ENCODE measurements at regions not wholly inside any gene's neighbourhood (a gene's known extent, or its start where the extent isn't known, plus 50 kb on each side); places are given as distances from the start of the nearest gene placed in this dataset.

DNA sequence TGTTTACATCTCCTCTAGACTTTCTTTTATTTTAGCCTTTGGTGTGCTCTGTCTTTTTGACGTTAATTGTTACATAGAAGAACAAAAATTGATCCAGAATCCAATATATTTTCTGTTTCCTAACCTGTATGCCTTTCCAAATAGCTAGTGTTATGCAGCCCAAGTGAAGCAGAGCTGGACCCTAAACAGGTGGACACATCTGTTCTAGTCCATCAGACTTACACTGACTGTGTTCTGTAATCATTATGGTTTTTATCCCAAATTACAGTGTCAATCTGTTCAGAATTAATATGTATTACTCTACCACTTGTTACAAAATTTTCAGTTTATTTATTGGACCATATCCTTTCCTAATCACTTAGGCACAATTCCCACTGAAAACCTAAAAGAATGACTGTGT, 176.8 kb upstream of the FOXG1 start:
- H2BK5ac ChIP-seq (ENCODE audit: low read length), result no peak overlapping the region
- H2AK5ac ChIP-seq (ENCODE audit: low read depth, low read length), result no peak overlapping the region
- no peak overlapping the region for H3K4ac ChIP-seq (ENCODE audit: low read length)
- DNase-seq (ENCODE audit: low spot score), result no peak
- H3K4me3 ChIP-seq (ENCODE audit: low read length in 2 of 2), result no peak overlapping the region
- H3K4me1 ChIP-seq (ENCODE audit: control insufficient read depth in 2 of 2, insufficient read depth in 1 of 2, low read depth in 1 of 2, low read length in 2 of 2), result no peaks in the 10 kb centered on the region
- no peak overlapping the region for H2BK12ac ChIP-seq (ENCODE audit: low read length)
- no peaks in the 10 kb centered on the region for H3K36me3 ChIP-seq (replicated peaks in 1 of 2; ENCODE audit: control insufficient read depth in 2 of 2, insufficient read depth in 2 of 2, low read length in 2 of 2)
- no peak overlapping the region for H3K23ac ChIP-seq (ENCODE audit: low read depth, low read length, poor library complexity)
- no peak overlapping the region for H3K18ac ChIP-seq (ENCODE audit: low read length)
- H4K91ac ChIP-seq (ENCODE audit: low read depth, low read length, poor library complexity), result no peak overlapping the region
- no peaks in the 10 kb centered on the region for H3K9me3 ChIP-seq (replicated peaks in 1 of 2; ENCODE audit: control insufficient read depth in 2 of 2, insufficient read depth in 1 of 2, low read depth in 1 of 2, low read length in 2 of 2)
- H3K9ac ChIP-seq (ENCODE audit: low read depth, low read length, poor library complexity), result no peak overlapping the region
- no peak overlapping the region for H4K8ac ChIP-seq (ENCODE audit: low read depth, low read length)
- no peaks in the 10 kb centered on the region for H3K79me1 ChIP-seq (ENCODE audit: low read depth, low read length)
- H3K14ac ChIP-seq (ENCODE audit: low read length), result no peak overlapping the region
- H2BK15ac ChIP-seq (ENCODE audit: low read length), result no peak overlapping the region
- H2BK120ac ChIP-seq (ENCODE audit: low read depth, low read length), result no peak overlapping the region
- no peaks in the 10 kb centered on the region for H3K27me3 ChIP-seq (ENCODE audit: control insufficient read depth in 3 of 3, insufficient read depth in 3 of 3, low read depth in 1 of 3, low read length in 3 of 3)
- no CpG with 5 or more reads among the region's 1 CpG for WGBS, 2 donors (ENCODE audit: extremely low coverage in 2 of 2, insufficient read length in 2 of 2, insufficient replicate concordance in 1 of 2)
- H3K27ac ChIP-seq (replicated peaks; ENCODE audit: low read length), result no peak overlapping the region
- H3K4me2 ChIP-seq (ENCODE audit: insufficient read depth, low read length, poor library complexity, severe bottlenecking), result no peak overlapping the region
- no peak overlapping the region for H2AFZ ChIP-seq (ENCODE audit: low read length)

- Histone ChIP-seq H2AFZ (ENCODE audit: low read length) (no peak overlapping the region), H4K8ac (ENCODE audit: low read depth, low read length) (no peak overlapping the region), H2BK5ac (ENCODE audit: low read length) (no peak overlapping the region), H3K9me3 (replicated peaks in 1 of 2; ENCODE audit: control insufficient read depth in 2 of 2, insufficient read depth in 1 of 2, low read depth in 1 of 2, low read length in 2 of 2) (no peaks in the 10 kb centered on the region), H2BK120ac (ENCODE audit: low read depth, low read length) (no peak overlapping the region), H3K4ac (ENCODE audit: low read length) (no peak overlapping the region), H4K91ac (ENCODE audit: low read depth, low read length, poor library complexity) (no peak overlapping the region), H3K27me3 (ENCODE audit: control insufficient read depth in 3 of 3, insufficient read depth in 3 of 3, low read depth in 1 of 3, low read length in 3 of 3) (no peaks in the 10 kb centered on the region), H3K14ac (ENCODE audit: low read length) (no peak overlapping the region), H3K9ac (ENCODE audit: low read depth, low read length, poor library complexity) (no peak overlapping the region), H3K4me3 (ENCODE audit: low read length in 2 of 2) (no peak overlapping the region), H3K27ac (replicated peaks; ENCODE audit: low read length) (no peak overlapping the region), H3K36me3 (replicated peaks in 1 of 2; ENCODE audit: control insufficient read depth in 2 of 2, insufficient read depth in 2 of 2, low read length in 2 of 2) (no peaks in the 10 kb centered on the region), H2AK5ac (ENCODE audit: low read depth, low read length) (no peak overlapping the region), H2BK12ac (ENCODE audit: low read length) (no peak overlapping the region), H3K4me2 (ENCODE audit: insufficient read depth, low read length, poor library complexity, severe bottlenecking) (no peak overlapping the region), H2BK15ac (ENCODE audit: low read length) (no peak overlapping the region), H3K79me1 (ENCODE audit: low read depth, low read length) (no peaks in the 10 kb centered on the region), H3K4me1 (ENCODE audit: control insufficient read depth in 2 of 2, insufficient read depth in 1 of 2, low read depth in 1 of 2, low read length in 2 of 2) (no peaks in the 10 kb centered on the region), H3K23ac (ENCODE audit: low read depth, low read length, poor library complexity) (no peak overlapping the region), H3K18ac (ENCODE audit: low read length) (no peak overlapping the region)
- no peak for DNase-seq (ENCODE audit: low spot score)
These were observed 170.2 kb upstream of the FOXG1 start for GRCh38 chr14:28596391-28596790.

- Histone ChIP-seq H2BK5ac (ENCODE audit: low read length) (no peak overlapping the region), H4K91ac (ENCODE audit: low read depth, low read length, poor library complexity) (no peak overlapping the region), H3K4me1 (ENCODE audit: control insufficient read depth in 2 of 2, insufficient read depth in 1 of 2, low read depth in 1 of 2, low read length in 2 of 2) (no peaks in the 10 kb centered on the region), H2AK5ac (ENCODE audit: low read depth, low read length) (no peak overlapping the region), H4K8ac (ENCODE audit: low read depth, low read length) (no peak overlapping the region), H2BK15ac (ENCODE audit: low read length) (no peak overlapping the region), H3K9me3 (replicated peaks in 1 of 2; ENCODE audit: control insufficient read depth in 2 of 2, insufficient read depth in 1 of 2, low read depth in 1 of 2, low read length in 2 of 2) (no peaks in the 10 kb centered on the region), H3K4me3 (ENCODE audit: low read length in 2 of 2) (no peak overlapping the region), H2AFZ (ENCODE audit: low read length) (no peak overlapping the region), H3K23ac (ENCODE audit: low read depth, low read length, poor library complexity) (no peak overlapping the region), H3K79me1 (ENCODE audit: low read depth, low read length) (no peaks in the 10 kb centered on the region), H3K4ac (ENCODE audit: low read length) (no peak overlapping the region), H3K27ac (replicated peaks; ENCODE audit: low read length) (no peak overlapping the region), H3K9ac (ENCODE audit: low read depth, low read length, poor library complexity) (no peak overlapping the region), H3K27me3 (ENCODE audit: control insufficient read depth in 3 of 3, insufficient read depth in 3 of 3, low read depth in 1 of 3, low read length in 3 of 3) (no peaks in the 10 kb centered on the region), H3K14ac (ENCODE audit: low read length) (no peak overlapping the region), H3K4me2 (ENCODE audit: insufficient read depth, low read length, poor library complexity, severe bottlenecking) (no peak overlapping the region), H3K18ac (ENCODE audit: low read length) (no peak overlapping the region), H2BK12ac (ENCODE audit: low read length) (no peak overlapping the region), H3K36me3 (replicated peaks in 1 of 2; ENCODE audit: control insufficient read depth in 2 of 2, insufficient read depth in 2 of 2, low read length in 2 of 2) (no peaks in the 10 kb centered on the region), H2BK120ac (ENCODE audit: low read depth, low read length) (no peak overlapping the region)
- no CpG with 5 or more reads among the region's 2 CpGs for WGBS, 2 donors (ENCODE audit: extremely low coverage in 2 of 2, insufficient read length in 2 of 2, insufficient replicate concordance in 1 of 2)
- DNase-seq (ENCODE audit: low spot score), result no peak
These were observed 167.4 kb upstream of the FOXG1 start for GRCh38 chr14:28599191-28599590.

DNA sequence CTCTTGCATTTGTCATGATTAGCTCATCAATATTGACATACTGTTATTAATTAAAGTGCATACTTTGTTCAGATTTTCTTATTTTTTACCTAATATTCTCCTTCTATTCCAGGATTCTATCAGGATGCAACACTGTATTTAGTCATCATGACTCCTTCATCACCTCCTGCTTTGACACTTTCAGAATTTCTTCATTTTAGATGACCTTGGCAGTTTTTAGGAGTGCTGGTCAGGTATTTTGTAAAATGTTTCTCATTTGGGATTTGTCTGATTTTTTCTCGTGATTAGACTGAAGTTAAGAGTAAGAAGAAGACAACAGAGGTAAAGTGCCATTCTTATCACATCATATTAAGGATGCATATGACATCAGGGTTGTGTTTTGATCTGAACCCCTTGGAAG, 167.0 kb upstream of the FOXG1 start:
- Histone ChIP-seq H2BK5ac (ENCODE audit: low read length) (no peak overlapping the region), H3K4me3 (ENCODE audit: low read length in 2 of 2) (no peak overlapping the region), H3K4me2 (ENCODE audit: insufficient read depth, low read length, poor library complexity, severe bottlenecking) (no peak overlapping the region), H2BK15ac (ENCODE audit: low read length) (no peak overlapping the region), H2BK120ac (ENCODE audit: low read depth, low read length) (no peak overlapping the region), H4K91ac (ENCODE audit: low read depth, low read length, poor library complexity) (no peak overlapping the region), H3K4ac (ENCODE audit: low read length) (no peak overlapping the region), H3K27ac (replicated peaks; ENCODE audit: low read length) (no peak overlapping the region), H3K9me3 (replicated peaks in 1 of 2; ENCODE audit: control insufficient read depth in 2 of 2, insufficient read depth in 1 of 2, low read depth in 1 of 2, low read length in 2 of 2) (no peaks in the 10 kb centered on the region), H2BK12ac (ENCODE audit: low read length) (no peak overlapping the region), H3K36me3 (replicated peaks in 1 of 2; ENCODE audit: control insufficient read depth in 2 of 2, insufficient read depth in 2 of 2, low read length in 2 of 2) (no peaks in the 10 kb centered on the region), H3K14ac (ENCODE audit: low read length) (no peak overlapping the region), H4K8ac (ENCODE audit: low read depth, low read length) (no peak overlapping the region), H3K23ac (ENCODE audit: low read depth, low read length, poor library complexity) (no peak overlapping the region), H3K9ac (ENCODE audit: low read depth, low read length, poor library complexity) (no peak overlapping the region), H3K4me1 (ENCODE audit: control insufficient read depth in 2 of 2, insufficient read depth in 1 of 2, low read depth in 1 of 2, low read length in 2 of 2) (no peaks in the 10 kb centered on the region), H2AK5ac (ENCODE audit: low read depth, low read length) (no peak overlapping the region), H3K79me1 (ENCODE audit: low read depth, low read length) (no peaks in the 10 kb centered on the region), H3K27me3 (ENCODE audit: control insufficient read depth in 3 of 3, insufficient read depth in 3 of 3, low read depth in 1 of 3, low read length in 3 of 3) (no peaks in the 10 kb centered on the region), H3K18ac (ENCODE audit: low read length) (no peak overlapping the region), H2AFZ (ENCODE audit: low read length) (no peak overlapping the region)
- no peak for DNase-seq (ENCODE audit: low spot score)
- no CpG with 5 or more reads among the region's 1 CpG for WGBS, 2 donors (ENCODE audit: extremely low coverage in 2 of 2, insufficient read length in 2 of 2, insufficient replicate concordance in 1 of 2)

Data from neuronal stem cell (in vitro differentiated cells).